ENCODE measurements at regions not wholly inside any gene's neighbourhood (a gene's known extent, or its start where the extent isn't known, plus 50 kb on each side); places are given as distances from the start of the nearest gene placed in this dataset.

GRCh38 chr12:47328831-47329545 is 249.2 kb upstream of the AMIGO2 start:
- TF ChIP-seq EZH2 (IDR thresholded peaks at IDR 0.05; ENCODE audit: borderline replicate concordance, low read depth, low read length, poor library complexity, severe bottlenecking) (no peak), CTCF (conservative IDR thresholded peaks at IDR 0.05; ENCODE audit: low read depth, low read length) (no peak)
- CTCF ChIA-PET: no interaction called here
- no TSS peak for BruUV-seq (replicated peaks)
- no peak for DNase-seq (ENCODE audit: low spot score)
- Histone ChIP-seq H3K36me3 (ENCODE audit: insufficient read depth, low read length, poor library complexity, severe bottlenecking) (no peaks in the 10 kb centered on the region), H3K27me3 (replicated peaks; ENCODE audit: insufficient read depth, low read depth, low read length, poor library complexity) (no peaks in the 10 kb centered on the region), H3K9me3 (ENCODE audit: low read depth, low read length, poor library complexity, severe bottlenecking) (no peaks in the 10 kb centered on the region), H3K4me3 (ENCODE audit: low read depth, low read length, poor library complexity, severe bottlenecking) (no peak overlapping the region), H3K4me1 (ENCODE audit: insufficient read depth, low read length, poor library complexity, severe bottlenecking) (no peaks in the 10 kb centered on the region), H3K27ac (ENCODE audit: low read depth, low read length, poor library complexity, severe bottlenecking) (no peak overlapping the region)
- intact Hi-C loops (cut with micrococcal nuclease; ENCODE audit: unreplicated experiment): no loop called here
- POLR2A ChIA-PET (ENCODE audit: low non-redundant PET): no interaction called here

GRCh38 chr12:47326190-47326589 is 246.4 kb upstream of the AMIGO2 start:
- Histone ChIP-seq H3K36me3 (ENCODE audit: insufficient read depth, low read length, poor library complexity, severe bottlenecking) (no peaks in the 10 kb centered on the region), H3K9me3 (ENCODE audit: low read depth, low read length, poor library complexity, severe bottlenecking) (no peaks in the 10 kb centered on the region), H3K27ac (ENCODE audit: low read depth, low read length, poor library complexity, severe bottlenecking) (no peak overlapping the region), H3K4me1 (ENCODE audit: insufficient read depth, low read length, poor library complexity, severe bottlenecking) (no peaks in the 10 kb centered on the region), H3K27me3 (replicated peaks; ENCODE audit: insufficient read depth, low read depth, low read length, poor library complexity) (no peaks in the 10 kb centered on the region), H3K4me3 (ENCODE audit: low read depth, low read length, poor library complexity, severe bottlenecking) (no peak overlapping the region)
- intact Hi-C loops (cut with micrococcal nuclease; ENCODE audit: unreplicated experiment): no loop called here
- ChIA-PET CTCF (no interaction called here), POLR2A (ENCODE audit: low non-redundant PET) (no interaction called here)
- no peak for TF ChIP-seq CTCF (conservative IDR thresholded peaks at IDR 0.05; ENCODE audit: low read depth, low read length)
- no peak for TF ChIP-seq EZH2 (IDR thresholded peaks at IDR 0.05; ENCODE audit: borderline replicate concordance, low read depth, low read length, poor library complexity, severe bottlenecking)
- no peak for DNase-seq (ENCODE audit: low spot score)
- no TSS peak for BruUV-seq (replicated peaks)

GRCh38 chr12:47323802-47324201 is 244.0 kb upstream of the AMIGO2 start:
- H3K4me3 ChIP-seq (ENCODE audit: low read depth, low read length, poor library complexity, severe bottlenecking): no peak overlapping the region
- H3K9me3 ChIP-seq (ENCODE audit: low read depth, low read length, poor library complexity, severe bottlenecking): no peaks in the 10 kb centered on the region
- H3K27me3 ChIP-seq (replicated peaks; ENCODE audit: insufficient read depth, low read depth, low read length, poor library complexity): no peaks in the 10 kb centered on the region
- H3K4me1 ChIP-seq (ENCODE audit: insufficient read depth, low read length, poor library complexity, severe bottlenecking): no peaks in the 10 kb centered on the region
- no peak overlapping the region for H3K27ac ChIP-seq (ENCODE audit: low read depth, low read length, poor library complexity, severe bottlenecking)
- POLR2A ChIA-PET (ENCODE audit: low non-redundant PET): no interaction called here
- CTCF ChIA-PET: interaction anchor here (0.6 kb wide), 1 partner anchor 74 kb away, joined by 11 read pairs; no protein-coding TSS in a partner anchor
- DNase-seq (ENCODE audit: low spot score): no peak
- BruUV-seq (replicated peaks): no TSS peak
- no peak for TF ChIP-seq CTCF (conservative IDR thresholded peaks at IDR 0.05; ENCODE audit: low read depth, low read length)
- TF ChIP-seq EZH2 (IDR thresholded peaks at IDR 0.05; ENCODE audit: borderline replicate concordance, low read depth, low read length, poor library complexity, severe bottlenecking): no peak
- intact Hi-C loops (cut with micrococcal nuclease; ENCODE audit: unreplicated experiment): no loop called here
- H3K36me3 ChIP-seq (ENCODE audit: insufficient read depth, low read length, poor library complexity, severe bottlenecking): no peaks in the 10 kb centered on the region
